Thyroid gland (tissue), 4 donors: ENCODE measurements at regions not wholly inside any gene's neighbourhood (a gene's known extent, or its start where the extent isn't known, plus 50 kb on each side); places are given as distances from the start of the nearest gene placed in this dataset.
"Not testable (repeated sequence)": the region's sequence is repeated elsewhere in the genome, so short reads cannot be mapped to it uniquely, and the experiment has no call there.

ENCODE experiments used
- POLR2A ChIP-seq, 2 donors: fragments of 450-650 bp; IDR thresholded peaks; one replicate each; pipeline ENCODE4 v1.6.1; 2017; ENCODE audit warnings: antibody characterized with exemption in 2 of 2, mild to moderate bottlenecking in 2 of 2, moderate library complexity in 1 of 2
- TF ChIP-seq, protein P1 (sequence below), 6 experiments: fragments of 200-600 bp in 3 of 6; fragments of 450-650 bp in 3 of 6; sonication (generic) in 3 of 6; IDR thresholded peaks; one replicate each; pipeline ENCODE4 v1.5.1; 2016 to 2019; ENCODE audit warnings: antibody characterized with exemption in 6 of 6, mild to moderate bottlenecking in 2 of 6, inconsistent platforms in 1 of 6, moderate library complexity in 1 of 6

DNA sequence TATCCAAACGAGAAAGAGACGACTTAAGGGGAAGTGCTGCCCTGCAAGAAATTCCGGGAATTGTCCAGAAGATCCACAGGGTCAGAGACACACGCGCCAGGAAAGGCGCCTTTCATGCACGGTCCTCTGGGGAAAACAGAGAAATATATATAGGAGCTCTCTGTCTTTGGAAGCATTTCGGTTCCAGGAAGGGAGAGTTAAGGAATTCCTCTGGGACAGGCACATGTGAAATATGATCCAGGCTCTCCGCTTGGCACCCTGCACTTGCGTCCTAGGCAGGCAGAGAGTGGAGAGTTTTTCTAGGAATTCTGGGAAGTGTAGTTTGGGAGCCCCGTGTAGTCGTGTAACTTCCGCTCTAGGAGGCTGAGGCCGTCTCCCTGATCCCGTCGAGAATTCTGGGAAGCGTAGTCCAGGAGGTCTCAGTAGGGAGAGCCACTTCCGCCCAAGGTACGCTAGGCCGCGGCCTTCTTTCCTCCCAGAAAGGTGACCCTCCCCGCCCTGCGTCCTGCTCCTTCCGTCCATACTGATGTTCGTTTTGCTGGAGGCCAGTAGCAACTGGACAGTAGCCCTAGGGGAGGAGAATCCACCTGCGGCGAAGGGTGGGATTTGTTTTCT is 677.5 kb upstream of the DEFB115 start:
- peak in 1 of 2 donors; percentile 23 for TF ChIP-seq POLR2A (IDR thresholded peaks at IDR 0.05)
- TF ChIP-seq, protein P1, sequence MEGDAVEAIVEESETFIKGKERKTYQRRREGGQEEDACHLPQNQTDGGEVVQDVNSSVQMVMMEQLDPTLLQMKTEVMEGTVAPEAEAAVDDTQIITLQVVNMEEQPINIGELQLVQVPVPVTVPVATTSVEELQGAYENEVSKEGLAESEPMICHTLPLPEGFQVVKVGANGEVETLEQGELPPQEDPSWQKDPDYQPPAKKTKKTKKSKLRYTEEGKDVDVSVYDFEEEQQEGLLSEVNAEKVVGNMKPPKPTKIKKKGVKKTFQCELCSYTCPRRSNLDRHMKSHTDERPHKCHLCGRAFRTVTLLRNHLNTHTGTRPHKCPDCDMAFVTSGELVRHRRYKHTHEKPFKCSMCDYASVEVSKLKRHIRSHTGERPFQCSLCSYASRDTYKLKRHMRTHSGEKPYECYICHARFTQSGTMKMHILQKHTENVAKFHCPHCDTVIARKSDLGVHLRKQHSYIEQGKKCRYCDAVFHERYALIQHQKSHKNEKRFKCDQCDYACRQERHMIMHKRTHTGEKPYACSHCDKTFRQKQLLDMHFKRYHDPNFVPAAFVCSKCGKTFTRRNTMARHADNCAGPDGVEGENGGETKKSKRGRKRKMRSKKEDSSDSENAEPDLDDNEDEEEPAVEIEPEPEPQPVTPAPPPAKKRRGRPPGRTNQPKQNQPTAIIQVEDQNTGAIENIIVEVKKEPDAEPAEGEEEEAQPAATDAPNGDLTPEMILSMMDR (IDR thresholded peaks at IDR 0.05) = not testable (repeated sequence)
